Mammary epithelial cell (primary cell): ENCODE measurements at regions not wholly inside any gene's neighbourhood (a gene's known extent, or its start where the extent isn't known, plus 50 kb on each side); places are given as distances from the start of the nearest gene placed in this dataset.

Experiments used
- EZH2 ChIP-seq: IDR thresholded peaks from 2 replicates; pipeline ENCODE4 v1.6.1; 2012; ENCODE audit warnings: low read length, inconsistent platforms, borderline replicate concordance
- TF ChIP-seq, protein P1 (sequence below), 2 donors: IDR thresholded peaks in 1 of 2; conservative IDR thresholded peaks in 1 of 2; 2 replicates each; pipeline ENCODE4 v1.5.1; 2011 to 2012; ENCODE audit warnings: inconsistent platforms in 2 of 2, low read length in 2 of 2, mild to moderate bottlenecking in 2 of 2, control low read depth in 1 of 2, low read depth in 1 of 2; ENCODE audit not compliant: insufficient read depth in 1 of 2; ENCODE audit errors: extremely low read depth in 1 of 2

DNA sequence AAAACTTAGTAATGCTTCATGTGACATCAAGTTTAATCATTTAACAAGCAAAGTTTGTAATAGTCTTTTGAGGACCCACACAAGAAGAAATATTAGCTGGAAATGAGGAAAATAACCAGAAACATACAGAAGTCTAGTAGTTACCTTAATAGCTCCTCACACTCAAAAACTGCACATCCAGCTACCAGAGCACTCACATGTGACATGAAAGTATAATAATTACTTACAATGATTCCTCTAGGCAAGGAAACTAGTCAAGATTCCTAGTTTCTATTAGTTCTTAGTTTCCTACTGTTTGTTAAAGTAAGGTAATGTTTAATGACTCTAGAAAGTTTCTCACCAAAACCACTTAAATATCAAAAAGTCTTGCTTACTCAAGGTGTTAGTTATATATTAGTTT is 335.8 kb downstream of the RAD51AP2 start:
- TF ChIP-seq, protein P1, sequence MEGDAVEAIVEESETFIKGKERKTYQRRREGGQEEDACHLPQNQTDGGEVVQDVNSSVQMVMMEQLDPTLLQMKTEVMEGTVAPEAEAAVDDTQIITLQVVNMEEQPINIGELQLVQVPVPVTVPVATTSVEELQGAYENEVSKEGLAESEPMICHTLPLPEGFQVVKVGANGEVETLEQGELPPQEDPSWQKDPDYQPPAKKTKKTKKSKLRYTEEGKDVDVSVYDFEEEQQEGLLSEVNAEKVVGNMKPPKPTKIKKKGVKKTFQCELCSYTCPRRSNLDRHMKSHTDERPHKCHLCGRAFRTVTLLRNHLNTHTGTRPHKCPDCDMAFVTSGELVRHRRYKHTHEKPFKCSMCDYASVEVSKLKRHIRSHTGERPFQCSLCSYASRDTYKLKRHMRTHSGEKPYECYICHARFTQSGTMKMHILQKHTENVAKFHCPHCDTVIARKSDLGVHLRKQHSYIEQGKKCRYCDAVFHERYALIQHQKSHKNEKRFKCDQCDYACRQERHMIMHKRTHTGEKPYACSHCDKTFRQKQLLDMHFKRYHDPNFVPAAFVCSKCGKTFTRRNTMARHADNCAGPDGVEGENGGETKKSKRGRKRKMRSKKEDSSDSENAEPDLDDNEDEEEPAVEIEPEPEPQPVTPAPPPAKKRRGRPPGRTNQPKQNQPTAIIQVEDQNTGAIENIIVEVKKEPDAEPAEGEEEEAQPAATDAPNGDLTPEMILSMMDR (conservative IDR thresholded peaks at IDR 0.05 in 1 of 2, IDR thresholded peaks at IDR 0.05 in 1 of 2; ENCODE audit: extremely low read depth in 1 of 2, insufficient read depth in 1 of 2, low read depth in 1 of 2, low read length in 2 of 2) = no peak
- no peak for TF ChIP-seq EZH2
